ENCODE measurements at regions not wholly inside any gene's neighbourhood (a gene's known extent, or its start where the extent isn't known, plus 50 kb on each side); places are given as distances from the start of the nearest gene placed in this dataset.

GRCh38 chr11:134483291-134483690, 71.2 kb upstream of the B3GAT1 start:
- no peak for DNase-seq

GRCh38 chr11:134482865-134483264, 70.8 kb upstream of the B3GAT1 start:
- DNase-seq, result no peak

DNA sequence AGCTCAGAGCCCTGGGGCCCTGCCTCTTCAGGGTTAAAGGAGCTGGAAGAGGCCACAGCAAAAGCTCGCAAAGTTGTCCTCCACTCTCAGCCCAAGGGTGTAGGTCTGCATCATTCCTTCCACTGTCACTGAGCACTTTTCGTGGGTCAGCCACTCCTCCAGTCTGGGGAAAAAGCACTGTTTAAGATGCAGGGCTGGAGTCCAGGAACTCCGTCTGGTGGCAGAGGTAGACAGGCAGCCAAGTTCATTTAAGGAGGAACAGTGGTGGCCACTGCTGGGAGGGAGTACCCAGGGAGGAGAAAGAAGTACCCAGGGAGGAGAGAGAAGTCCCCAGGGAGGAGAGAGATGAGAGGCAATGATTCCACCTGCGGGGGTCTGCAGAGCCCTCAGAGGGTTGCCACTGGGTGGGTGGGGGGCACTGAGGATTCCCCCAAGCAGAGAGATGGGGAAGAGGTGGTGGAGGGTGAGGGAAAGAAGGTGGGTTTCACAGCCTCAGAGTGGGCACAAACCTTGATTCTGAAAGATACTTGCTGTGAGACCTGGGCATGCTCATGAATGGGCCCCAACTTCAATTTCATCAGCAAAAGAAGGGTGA, 70.0 kb upstream of the B3GAT1 start:
- no peak for DNase-seq

- no peak for DNase-seq
Observed at GRCh38 chr11:134481135-134481534, 69.1 kb upstream of the B3GAT1 start.

DNA sequence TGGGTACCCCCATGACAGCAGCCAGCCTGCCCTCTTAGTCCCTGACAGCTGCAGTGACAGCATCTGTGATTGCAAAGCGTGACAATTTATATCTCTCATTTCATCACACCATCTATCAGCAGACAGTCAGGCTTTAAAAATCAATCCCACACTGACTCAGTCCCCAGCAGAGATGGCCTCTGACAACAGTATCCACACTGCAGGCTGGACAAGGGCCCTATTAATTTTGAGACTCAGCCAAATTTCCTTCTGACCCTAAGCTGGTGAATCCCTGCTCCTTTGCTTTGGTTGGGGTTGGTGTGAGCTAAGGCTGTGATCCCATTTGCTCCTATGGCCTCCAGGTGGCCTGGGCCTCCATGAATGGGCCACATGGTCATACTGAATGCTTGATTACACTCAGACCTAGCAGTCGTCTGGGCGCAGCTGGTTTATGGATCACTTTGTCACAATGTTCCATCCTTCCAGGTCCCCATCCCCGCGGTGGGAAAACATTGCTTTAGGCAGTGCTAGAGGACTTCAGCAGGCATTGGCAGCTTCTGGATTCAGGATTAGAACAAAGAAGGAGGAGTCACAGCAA, 68.2 kb upstream of the B3GAT1 start:
- no peak for DNase-seq

GRCh38 chr11:134479206-134480135, 67.4 kb upstream of the B3GAT1 start:
- no peak for DNase-seq

DNA sequence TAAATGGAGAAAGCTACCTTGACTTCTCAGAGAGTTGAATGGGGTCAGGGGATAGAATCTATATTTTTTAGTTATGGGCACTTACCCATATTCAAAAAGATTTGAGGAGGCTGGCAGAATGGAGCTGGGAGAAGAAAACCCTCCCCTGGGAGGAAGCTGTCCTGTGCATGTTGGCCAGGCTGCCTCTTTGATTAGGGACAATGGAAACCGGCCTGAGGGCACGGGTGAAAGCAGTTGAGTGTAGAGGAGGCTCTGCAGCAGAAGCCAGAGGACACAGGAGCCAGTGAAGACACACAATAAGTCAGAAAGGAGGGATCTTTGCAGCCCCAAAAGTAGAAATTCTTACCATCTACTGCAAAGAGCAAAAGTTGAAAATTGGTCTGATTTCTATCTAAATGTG, 66.6 kb upstream of the B3GAT1 start:
- no peak for DNase-seq

DNA sequence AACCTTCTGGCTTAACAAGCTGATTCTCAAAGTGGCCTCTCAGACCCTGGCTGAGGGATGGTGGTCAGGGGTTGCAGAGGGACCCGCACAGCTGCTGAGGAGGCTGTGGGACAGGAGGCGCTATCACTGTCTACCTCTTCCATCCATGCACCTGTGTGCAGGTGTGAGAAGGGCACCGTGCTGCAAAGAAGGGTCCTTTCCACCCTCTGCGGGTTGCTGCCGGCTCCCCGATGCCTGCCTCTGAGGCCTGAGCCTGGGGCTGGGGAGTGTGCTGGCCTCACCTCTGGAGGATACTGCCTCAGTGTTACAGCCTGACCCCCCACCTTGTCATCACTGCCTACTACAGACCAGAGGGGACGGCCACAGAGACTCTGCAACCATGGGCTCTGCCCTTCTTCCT, 66.1 kb upstream of the B3GAT1 start:
- DNase-seq, result no peak

DNA sequence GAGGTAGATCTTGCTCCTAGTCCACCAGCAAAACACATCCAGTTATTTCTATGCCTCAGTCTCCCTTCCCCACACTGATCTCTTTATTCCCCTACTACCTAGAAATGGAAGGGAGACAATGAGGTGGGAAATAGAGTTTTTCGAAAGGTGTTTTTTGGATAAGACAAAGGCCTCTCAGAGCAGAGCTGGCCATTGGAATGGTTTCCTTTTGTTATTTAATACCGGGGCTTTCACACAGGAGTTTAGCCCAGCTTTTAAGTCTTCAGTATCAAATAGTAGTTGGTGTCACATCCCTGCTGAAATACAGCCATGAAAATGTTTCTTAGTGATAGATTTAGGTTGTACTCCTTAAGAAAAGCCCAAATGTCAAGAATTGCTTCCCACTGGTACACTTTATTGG, 65.4 kb upstream of the B3GAT1 start:
- no peak for DNase-seq

- no peak for DNase-seq
Observed at GRCh38 chr11:134476435-134477021, 64.5 kb upstream of the B3GAT1 start.

GRCh38 chr11:134475951-134476350, 63.9 kb upstream of the B3GAT1 start:
- no peak for DNase-seq

- peak in 1 of 5 experiments; percentile 9 for DNase-seq
Observed at GRCh38 chr11:134474942-134475341, 62.9 kb upstream of the B3GAT1 start.

DNA sequence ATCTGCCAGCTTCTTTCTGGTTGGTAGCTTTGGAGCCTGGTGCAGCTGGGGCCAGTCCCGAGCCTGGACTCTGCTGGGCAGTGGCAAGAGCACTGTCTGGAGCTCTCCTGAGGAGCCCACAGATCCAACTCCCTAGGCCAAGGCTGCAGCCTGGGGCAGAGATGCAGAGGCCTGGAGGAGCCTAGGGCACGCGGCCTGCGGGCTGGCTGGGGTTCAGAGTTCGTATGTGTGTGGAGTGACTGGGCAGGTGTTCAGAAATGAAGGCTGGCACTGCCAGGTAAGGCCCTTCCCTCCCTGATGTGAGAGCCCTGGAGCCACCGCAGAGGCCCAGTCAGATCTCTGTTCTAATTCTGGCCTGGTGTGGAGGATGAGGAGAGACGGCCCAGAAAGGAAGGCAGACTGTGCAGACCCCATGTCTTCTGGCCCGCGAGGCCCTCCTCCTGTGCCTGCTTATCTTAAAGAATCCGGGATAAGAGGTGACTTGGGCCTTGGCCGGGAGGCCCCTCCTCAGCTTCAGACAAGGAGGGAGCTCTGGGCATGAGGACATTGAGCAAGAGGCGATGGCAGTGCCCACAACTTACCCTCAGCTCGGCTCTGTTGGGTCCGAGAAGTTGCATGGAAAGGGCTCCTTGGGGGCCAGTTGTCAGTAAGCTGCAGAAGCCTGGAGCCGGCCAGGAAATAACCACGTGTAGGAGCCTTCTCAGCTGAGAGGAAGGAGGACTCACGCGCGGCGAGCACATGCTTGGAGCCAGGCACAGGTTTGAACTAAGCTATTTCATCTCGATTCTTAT, 62.2 kb upstream of the B3GAT1 start:
- no peak for DNase-seq

GRCh38 chr11:134471716-134472455, 59.8 kb upstream of the B3GAT1 start:
- DNase-seq, result no peak

GRCh38 chr11:134471087-134471715, 59.2 kb upstream of the B3GAT1 start:
- DNase-seq, result no peak

DNA sequence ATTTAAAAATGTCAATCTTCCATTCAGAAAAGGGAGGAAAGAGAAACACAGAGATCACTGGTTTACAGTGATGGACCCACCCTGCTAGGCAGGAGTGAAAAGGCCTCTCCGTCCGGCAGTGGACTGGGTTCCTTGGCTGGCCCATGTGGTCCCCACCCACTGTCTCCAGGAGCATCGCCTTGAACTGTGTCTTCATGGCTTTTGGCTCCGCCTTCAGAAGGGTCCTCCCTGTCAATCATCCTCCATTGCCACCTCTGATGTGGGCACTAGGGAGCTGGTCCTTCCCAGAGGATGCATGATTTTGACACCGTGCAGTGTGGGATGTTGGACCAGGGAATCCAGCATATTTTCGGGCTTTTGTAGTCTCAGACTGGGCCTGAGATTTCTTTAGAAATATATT, 58.2 kb upstream of the B3GAT1 start:
- no peak for DNase-seq

GRCh38 chr11:134469627-134470026, 57.6 kb upstream of the B3GAT1 start:
- DNase-seq, result no peak

DNA sequence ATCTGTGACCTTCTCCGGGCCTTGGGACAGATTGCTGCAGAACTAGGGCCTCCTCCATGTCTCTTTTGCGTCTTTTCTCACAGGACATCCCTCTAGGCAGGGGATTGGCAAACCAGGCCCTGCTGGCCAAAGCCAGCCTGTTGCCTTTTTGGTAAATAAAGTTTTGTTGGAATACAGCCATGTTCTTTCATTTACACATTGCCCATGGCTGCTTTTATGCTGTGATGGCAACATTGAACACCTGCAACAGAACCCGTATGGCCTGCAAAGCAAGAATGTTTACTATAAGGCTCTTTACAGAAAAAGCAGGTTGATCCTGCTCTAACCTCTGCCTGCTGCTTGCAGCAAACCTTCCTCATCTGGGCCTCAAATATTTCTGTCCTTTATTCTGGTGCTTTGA, 56.8 kb upstream of the B3GAT1 start:
- DNase-seq, result no peak

DNA sequence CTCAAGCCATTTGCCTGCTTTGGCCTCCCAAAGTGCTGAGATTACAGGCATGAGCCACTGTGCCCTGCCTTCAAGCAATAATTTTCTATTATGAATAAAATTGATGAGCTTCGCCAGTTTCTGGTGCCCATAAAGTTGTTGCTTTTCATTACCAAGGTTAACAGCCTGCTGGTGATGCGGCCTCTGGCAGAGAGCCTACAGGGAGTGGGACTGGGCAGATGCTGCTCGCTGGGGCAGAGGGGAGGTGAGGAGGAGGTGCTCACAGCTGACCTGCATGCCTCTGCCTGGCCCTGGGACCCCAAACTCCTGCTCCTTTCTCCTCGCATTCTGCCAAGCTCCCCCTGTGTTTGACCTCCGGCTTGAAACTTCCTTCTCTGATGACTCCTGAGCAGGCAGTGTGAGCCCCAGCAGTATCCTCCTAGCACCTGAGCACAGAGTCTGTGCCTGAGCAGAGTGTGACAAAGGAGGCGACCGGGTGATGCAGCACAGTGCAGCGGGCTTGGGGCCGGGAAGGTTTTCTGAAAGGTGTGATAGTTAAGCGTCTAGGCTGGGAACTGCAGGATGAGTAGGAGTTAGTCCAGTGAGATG, 56.1 kb upstream of the B3GAT1 start:
- no peak for DNase-seq

DNA sequence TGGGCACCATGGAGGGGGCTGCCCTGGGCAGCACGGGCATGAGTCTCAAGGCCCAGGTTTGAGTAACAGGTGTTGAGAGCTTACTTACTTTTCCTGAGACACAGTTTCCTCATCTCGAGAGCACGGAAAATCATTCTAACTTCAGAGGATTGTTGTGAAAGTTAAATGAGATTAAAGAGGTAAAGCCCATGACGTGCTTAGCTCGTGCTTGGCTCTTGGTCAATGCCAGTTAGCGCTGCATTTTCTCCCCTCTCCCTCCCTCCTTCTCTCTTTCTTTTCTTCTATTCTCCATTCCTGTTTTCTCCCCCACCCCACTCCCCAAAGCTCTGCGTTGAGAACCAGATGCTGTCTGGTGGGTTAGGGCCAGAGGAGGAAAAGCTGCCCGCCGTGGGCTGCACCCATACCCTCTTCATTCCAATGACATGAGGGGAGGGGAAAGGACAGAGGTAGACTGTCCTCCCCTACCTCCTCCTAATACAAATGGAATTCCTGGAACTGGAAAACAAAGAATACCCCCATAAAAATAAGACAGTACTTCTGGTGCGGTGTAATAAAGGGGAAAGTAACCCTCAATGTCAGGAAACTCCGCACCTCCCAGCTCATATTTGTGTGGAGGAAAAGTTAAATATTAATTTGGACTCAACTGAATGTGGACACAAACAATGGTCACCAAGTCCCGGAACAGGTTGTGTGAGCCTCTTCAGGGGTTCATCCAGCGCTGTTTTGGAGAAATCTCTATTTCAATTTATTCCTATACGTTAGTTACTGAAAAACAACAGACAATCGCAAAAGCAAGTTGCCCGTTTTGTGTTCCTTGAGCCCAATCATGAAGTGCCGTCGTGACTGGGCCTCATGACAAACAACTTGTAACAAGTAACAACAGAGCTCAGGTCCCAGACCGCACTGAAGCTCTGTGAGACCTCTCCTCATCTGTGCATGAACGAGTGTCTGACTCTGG, 54.8 kb upstream of the B3GAT1 start:
- DNase-seq, result no peak

Data from T-helper 2 cell (primary cell).